Upper lobe of left lung (tissue), 4 donors: ENCODE measurements at regions not wholly inside any gene's neighbourhood (a gene's known extent, or its start where the extent isn't known, plus 50 kb on each side); places are given as distances from the start of the nearest gene placed in this dataset.

Experiments used
- CTCF ChIP-seq, 6 experiments: fragments of 450-650 bp in 4 of 6; fragments of 200-600 bp in 2 of 6; sonication (generic) in 2 of 6; IDR thresholded peaks; one replicate each; pipeline ENCODE4 v1.5.1; 2016 to 2019; ENCODE audit warnings: antibody characterized with exemption in 6 of 6
- EP300 ChIP-seq, 4 donors: sonication (generic); formaldehyde crosslinking; IDR thresholded peaks; one replicate each; pipeline ENCODE4 v1.5.1; 2017; ENCODE audit warnings: antibody characterized with exemption in 4 of 4, control low read depth in 2 of 4
- POLR2A ChIP-seq, 4 donors: fragments of 450-650 bp; IDR thresholded peaks; one replicate each; pipeline ENCODE4 v1.5.1; 2016 to 2017; ENCODE audit warnings: antibody characterized with exemption in 4 of 4, mild to moderate bottlenecking in 2 of 4
- POLR2AphosphoS5 ChIP-seq, 2 donors: sonication (generic); formaldehyde crosslinking; IDR thresholded peaks; one replicate each; pipeline ENCODE4 v1.5.1; 2017; ENCODE audit warnings: antibody characterized with exemption in 2 of 2

- TF ChIP-seq CTCF (IDR thresholded peaks at IDR 0.05) (no peak), POLR2AphosphoS5 (IDR thresholded peaks at IDR 0.05) (no peak), POLR2A (IDR thresholded peaks at IDR 0.05) (no peak), EP300 (IDR thresholded peaks at IDR 0.05) (no peak)
These were observed 76.8 kb upstream of the RAB40AL start for GRCh38 chrX:102860235-102860634.
